Muscle layer of duodenum (tissue), 2 donors: ENCODE measurements at regions not wholly inside any gene's neighbourhood (a gene's known extent, or its start where the extent isn't known, plus 50 kb on each side); places are given as distances from the start of the nearest gene placed in this dataset.

Source experiments
- H3K27ac ChIP-seq: one replicate; pipeline ENCODE4 v1.7.0; 2013; ENCODE audit warnings: mild to moderate bottlenecking, low read length
- H3K27me3 ChIP-seq: one replicate; pipeline ENCODE4 v1.7.0; 2013; ENCODE audit warnings: low read depth, mild to moderate bottlenecking, control low read depth, low read length
- H3K36me3 ChIP-seq, 2 donors: one replicate each; pipeline ENCODE4 v1.7.0; 2013; ENCODE audit warnings: low read length in 2 of 2, control low read depth in 1 of 2, mild to moderate bottlenecking in 1 of 2; ENCODE audit not compliant: insufficient read depth in 2 of 2, control insufficient read depth in 1 of 2
- H3K4me1 ChIP-seq, 2 donors: one replicate each; pipeline ENCODE4 v1.7.0; 2013; ENCODE audit warnings: low read length in 2 of 2, mild to moderate bottlenecking in 2 of 2, control low read depth in 1 of 2, moderate library complexity in 1 of 2; ENCODE audit not compliant: insufficient read depth in 2 of 2, control insufficient read depth in 1 of 2
- H3K4me3 ChIP-seq, 2 donors: one replicate each; pipeline ENCODE4 v1.7.0; 2013; ENCODE audit warnings: low read length in 2 of 2, low read depth in 1 of 2, mild to moderate bottlenecking in 1 of 2
- H3K9me3 ChIP-seq, 2 donors: one replicate each; pipeline ENCODE4 v1.7.0; 2013; ENCODE audit warnings: low read length in 2 of 2, control low read depth in 1 of 2, mild to moderate bottlenecking in 1 of 2; ENCODE audit not compliant: control insufficient read depth in 1 of 2
- donor health status: healthy.

- Histone ChIP-seq H3K4me1 (no peaks in the 10 kb centered on the region), H3K27me3 (no peaks in the 10 kb centered on the region), H3K4me3 (no peak overlapping the region), H3K36me3 (no peaks in the 10 kb centered on the region), H3K9me3 (no peaks in the 10 kb centered on the region), H3K27ac (no peak overlapping the region)
These were observed 280.5 kb downstream of the QKI start for GRCh38 chr6:163694988-163695398.

- H3K4me3 ChIP-seq = no peak overlapping the region
- H3K27ac ChIP-seq = no peak overlapping the region
- no peaks in the 10 kb centered on the region for H3K4me1 ChIP-seq
- H3K36me3 ChIP-seq = no peaks in the 10 kb centered on the region
- no peaks in the 10 kb centered on the region for H3K27me3 ChIP-seq
- H3K9me3 ChIP-seq = no peaks in the 10 kb centered on the region
These were observed 279.6 kb downstream of the QKI start for GRCh38 chr6:163694072-163694471.

- no peaks in the 10 kb centered on the region for H3K4me1 ChIP-seq
- H3K27me3 ChIP-seq = no peaks in the 10 kb centered on the region
- no peak overlapping the region for H3K27ac ChIP-seq
- H3K4me3 ChIP-seq = no peak overlapping the region
- no peaks in the 10 kb centered on the region for H3K9me3 ChIP-seq
- H3K36me3 ChIP-seq = no peaks in the 10 kb centered on the region
These were observed 276.5 kb downstream of the QKI start for GRCh38 chr6:163691049-163691448.

- H3K27ac ChIP-seq = no peak overlapping the region
These were observed 274.3 kb downstream of the QKI start for GRCh38 chr6:163688739-163689362.

GRCh38 chr6:163687075-163687474, 272.6 kb downstream of the QKI start:
- Histone ChIP-seq H3K27ac (no peak overlapping the region), H3K4me1 (no peaks in the 10 kb centered on the region), H3K9me3 (no peaks in the 10 kb centered on the region), H3K4me3 (no peak overlapping the region), H3K27me3 (no peaks in the 10 kb centered on the region), H3K36me3 (no peaks in the 10 kb centered on the region)

More at GRCh38 chr6:163688739-163689362, 274.3 kb downstream of the QKI start:
- Histone ChIP-seq H3K4me1 (no peaks in the 10 kb centered on the region), H3K36me3 (no peaks in the 10 kb centered on the region), H3K27me3 (no peaks in the 10 kb centered on the region), H3K9me3 (no peaks in the 10 kb centered on the region), H3K4me3 (no peak overlapping the region)

GRCh38 chr6:163686301-163686700, 271.8 kb downstream of the QKI start:
- Histone ChIP-seq H3K36me3 (no peaks in the 10 kb centered on the region), H3K4me1 (no peaks in the 10 kb centered on the region), H3K27me3 (no peaks in the 10 kb centered on the region), H3K9me3 (no peaks in the 10 kb centered on the region), H3K4me3 (no peak overlapping the region), H3K27ac (no peak overlapping the region)

GRCh38 chr6:163683105-163683622, 268.6 kb downstream of the QKI start:
- Histone ChIP-seq H3K9me3 (no peaks in the 10 kb centered on the region), H3K4me3 (no peak overlapping the region), H3K36me3 (no peaks in the 10 kb centered on the region), H3K27me3 (no peaks in the 10 kb centered on the region), H3K4me1 (no peaks in the 10 kb centered on the region), H3K27ac (no peak overlapping the region)

GRCh38 chr6:163679753-163680152, 265.2 kb downstream of the QKI start:
- H3K27me3 ChIP-seq = no peaks in the 10 kb centered on the region
- H3K4me1 ChIP-seq = no peaks in the 10 kb centered on the region
- no peaks in the 10 kb centered on the region for H3K9me3 ChIP-seq
- no peaks in the 10 kb centered on the region for H3K36me3 ChIP-seq
- no peak overlapping the region for H3K4me3 ChIP-seq
- H3K27ac ChIP-seq = no peak overlapping the region

- Histone ChIP-seq H3K27ac (no peak overlapping the region), H3K4me1 (no peaks in the 10 kb centered on the region), H3K4me3 (no peak overlapping the region), H3K36me3 (no peaks in the 10 kb centered on the region), H3K9me3 (no peaks in the 10 kb centered on the region), H3K27me3 (no peaks in the 10 kb centered on the region)
These were observed 264.6 kb downstream of the QKI start for GRCh38 chr6:163679012-163679660.

GRCh38 chr6:163675611-163676010, 261.1 kb downstream of the QKI start:
- no peak overlapping the region for H3K27ac ChIP-seq
- H3K4me3 ChIP-seq = no peak overlapping the region
- no peaks in the 10 kb centered on the region for H3K9me3 ChIP-seq
- H3K36me3 ChIP-seq = no peaks in the 10 kb centered on the region
- H3K4me1 ChIP-seq = no peaks in the 10 kb centered on the region
- no peaks in the 10 kb centered on the region for H3K27me3 ChIP-seq

GRCh38 chr6:163672710-163673109, 258.2 kb downstream of the QKI start:
- no peaks in the 10 kb centered on the region for H3K4me1 ChIP-seq
- H3K9me3 ChIP-seq = no peaks in the 10 kb centered on the region
- no peak overlapping the region for H3K27ac ChIP-seq
- no peaks in the 10 kb centered on the region for H3K36me3 ChIP-seq
- no peaks in the 10 kb centered on the region for H3K27me3 ChIP-seq
- no peak overlapping the region for H3K4me3 ChIP-seq

GRCh38 chr6:163671791-163672190, 257.3 kb downstream of the QKI start:
- Histone ChIP-seq H3K9me3 (no peaks in the 10 kb centered on the region), H3K27me3 (no peaks in the 10 kb centered on the region), H3K4me1 (no peaks in the 10 kb centered on the region), H3K36me3 (no peaks in the 10 kb centered on the region), H3K27ac (no peak overlapping the region), H3K4me3 (no peak overlapping the region)
